Kidney (tissue), 13 donors: ENCODE measurements at regions not wholly inside any gene's neighbourhood (a gene's known extent, or its start where the extent isn't known, plus 50 kb on each side); places are given as distances from the start of the nearest gene placed in this dataset.

ENCODE experiments used
- DNase-seq, 5 donors: peaks; one replicate each; pipeline ENCODE4 v3.0.0-alpha.2; 2013 to 2020
- FAIRE-seq: peaks from 2 replicates; lab custom pipeline; 2012; peaks lifted over from hg19 to GRCh38; lab: Jason Lieb, UNC
- H3K27ac ChIP-seq, 2 donors: one replicate each; pipeline ENCODE4 v1.7.0; 2013; ENCODE audit warnings: low read depth in 2 of 2, low read length in 2 of 2, inconsistent platforms in 1 of 2
- H3K27me3 ChIP-seq: one replicate; pipeline ENCODE4 v1.7.1; 2013; ENCODE audit warnings: low read length, inconsistent platforms; ENCODE audit not compliant: control insufficient read depth, insufficient read depth
- H3K36me3 ChIP-seq, 3 donors: one replicate each; pipeline versions ENCODE4 v1.7.0 to v1.7.1; 2013; ENCODE audit warnings: low read length in 3 of 3, control low read depth in 1 of 3, inconsistent platforms in 1 of 3; ENCODE audit not compliant: insufficient read depth in 3 of 3, control insufficient read depth in 2 of 3
- H3K4me1 ChIP-seq, 3 donors: one replicate each; pipeline versions ENCODE4 v1.7.0 to v1.7.1; 2013; ENCODE audit warnings: low read length in 3 of 3, inconsistent platforms in 1 of 3, low read depth in 1 of 3; ENCODE audit not compliant: control insufficient read depth in 2 of 3, insufficient read depth in 2 of 3
- H3K4me3 ChIP-seq, 3 donors: one replicate each; pipeline versions ENCODE4 v1.7.0 to v1.8.1; 2013; ENCODE audit warnings: low read length in 3 of 3, control low read depth in 1 of 3, inconsistent platforms in 1 of 3
- H3K9ac ChIP-seq, 3 donors: one replicate each; pipeline versions ENCODE4 v1.7.0 to v1.7.1; 2013; ENCODE audit warnings: low read length in 3 of 3, control low read depth in 1 of 3, inconsistent platforms in 1 of 3
- H3K9me3 ChIP-seq, 3 donors: one replicate each; pipeline versions ENCODE4 v1.7.0 to v1.7.1; 2013; ENCODE audit warnings: low read length in 3 of 3, control low read depth in 1 of 3, inconsistent platforms in 1 of 3; ENCODE audit not compliant: control insufficient read depth in 2 of 3, insufficient read depth in 1 of 3
- intact Hi-C: fragments of 100-400 bp; cut with DNase I; formaldehyde crosslinking; loops from one replicate; pipeline ENCODE4 v1.11.1; 2022
- TF ChIP-seq, protein P1 (sequence below): IDR thresholded peaks from 3 replicates; pipeline ENCODE4 v1.5.1; 2012; ENCODE audit warnings: mild to moderate bottlenecking, moderate library complexity, borderline replicate concordance; ENCODE audit not compliant: insufficient read depth; ENCODE audit errors: extremely low read depth
- donor health status: control.
- donor health status: control.
- donor health status: control.
- donor health status: control.
- donor health status: control.
- donor health status: DM: yes; HTN: yes; CAD: no.
- donor health status: Normal renal cell carcinoma (clear cell type).

- Histone ChIP-seq H3K4me3 (no peak overlapping the region), H3K36me3 (no peaks in the 10 kb centered on the region), H3K27ac (no peak overlapping the region), H3K9ac (no peak overlapping the region), H3K27me3 (no peaks in the 10 kb centered on the region), H3K4me1 (no peaks in the 10 kb centered on the region), H3K9me3 (no peaks in the 10 kb centered on the region)
- FAIRE-seq (no peak), DNase-seq (no peak)
- TF ChIP-seq, protein P1, sequence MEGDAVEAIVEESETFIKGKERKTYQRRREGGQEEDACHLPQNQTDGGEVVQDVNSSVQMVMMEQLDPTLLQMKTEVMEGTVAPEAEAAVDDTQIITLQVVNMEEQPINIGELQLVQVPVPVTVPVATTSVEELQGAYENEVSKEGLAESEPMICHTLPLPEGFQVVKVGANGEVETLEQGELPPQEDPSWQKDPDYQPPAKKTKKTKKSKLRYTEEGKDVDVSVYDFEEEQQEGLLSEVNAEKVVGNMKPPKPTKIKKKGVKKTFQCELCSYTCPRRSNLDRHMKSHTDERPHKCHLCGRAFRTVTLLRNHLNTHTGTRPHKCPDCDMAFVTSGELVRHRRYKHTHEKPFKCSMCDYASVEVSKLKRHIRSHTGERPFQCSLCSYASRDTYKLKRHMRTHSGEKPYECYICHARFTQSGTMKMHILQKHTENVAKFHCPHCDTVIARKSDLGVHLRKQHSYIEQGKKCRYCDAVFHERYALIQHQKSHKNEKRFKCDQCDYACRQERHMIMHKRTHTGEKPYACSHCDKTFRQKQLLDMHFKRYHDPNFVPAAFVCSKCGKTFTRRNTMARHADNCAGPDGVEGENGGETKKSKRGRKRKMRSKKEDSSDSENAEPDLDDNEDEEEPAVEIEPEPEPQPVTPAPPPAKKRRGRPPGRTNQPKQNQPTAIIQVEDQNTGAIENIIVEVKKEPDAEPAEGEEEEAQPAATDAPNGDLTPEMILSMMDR, result no peak
- intact Hi-C loops, result no loop called here
Measured at GRCh38 chr6:40320441-40320840, 266.7 kb downstream of the LRFN2 start.

- no peaks in the 10 kb centered on the region for H3K36me3 ChIP-seq
- TF ChIP-seq, protein P1, result no peak
- H3K4me1 ChIP-seq, result no peaks in the 10 kb centered on the region
- no peak overlapping the region for H3K9ac ChIP-seq
- DNase-seq (no peak), FAIRE-seq (no peak)
- H3K27ac ChIP-seq, result no peak overlapping the region
- intact Hi-C loops, result no loop called here
- H3K4me3 ChIP-seq, result no peak overlapping the region
- no peaks in the 10 kb centered on the region for H3K27me3 ChIP-seq
- H3K9me3 ChIP-seq, result no peaks in the 10 kb centered on the region
Measured at GRCh38 chr6:40319124-40319523, 268.0 kb downstream of the LRFN2 start.

- FAIRE-seq, result no peak
- no peak overlapping the region for H3K4me3 ChIP-seq
Measured at GRCh38 chr6:40315060-40315459, 272.1 kb downstream of the LRFN2 start.

More at GRCh38 chr6:40315060-40315459, 272.1 kb downstream of the LRFN2 start:
- H3K36me3 ChIP-seq, result no peaks in the 10 kb centered on the region
- no peak overlapping the region for H3K9ac ChIP-seq
- TF ChIP-seq, protein P1, result no peak
- H3K9me3 ChIP-seq, result no peaks in the 10 kb centered on the region
- H3K27me3 ChIP-seq, result no peaks in the 10 kb centered on the region
- no peak for DNase-seq
- H3K27ac ChIP-seq, result no peak overlapping the region
- intact Hi-C loops, result no loop called here
- no peaks in the 10 kb centered on the region for H3K4me1 ChIP-seq
